Effector memory CD8-positive, alpha-beta T cell (primary cell): ENCODE measurements at regions not wholly inside any gene's neighbourhood (a gene's known extent, or its start where the extent isn't known, plus 50 kb on each side); places are given as distances from the start of the nearest gene placed in this dataset.

Experiments used
- ATAC-seq: fragments of 150-1000 bp; cut with Tn5 transposase; replicated peaks from 2 replicates; pipeline ENCODE4 v1.10.0; 2021; ENCODE audit warnings: mild to moderate bottlenecking, moderate library complexity
- DNase-seq, 3 experiments: peaks; one replicate each; pipeline ENCODE4 v3.0.0; 2021
- H3K27ac Mint-ChIP-seq, 2 donors: one replicate each; pipeline ENCODE4 v1.8.0; 2022; ENCODE audit warnings: mild to moderate bottlenecking in 2 of 2, mixed read lengths in 2 of 2, moderate library complexity in 2 of 2
- H3K27me3 Mint-ChIP-seq, 2 donors: one replicate each; pipeline ENCODE4 v1.8.0; 2022; ENCODE audit warnings: mixed read lengths in 2 of 2
- H3K36me3 Mint-ChIP-seq: one replicate; pipeline ENCODE4 v1.8.0; 2022; ENCODE audit warnings: mild to moderate bottlenecking, moderate library complexity, mixed read lengths; ENCODE audit not compliant: insufficient read depth
- H3K4me1 Mint-ChIP-seq, 2 donors: one replicate each; pipeline ENCODE4 v1.8.0; 2022; ENCODE audit warnings: low read depth in 2 of 2, mixed read lengths in 2 of 2
- H3K4me3 Mint-ChIP-seq, 2 donors: one replicate each; pipeline ENCODE4 v1.8.0; 2022; ENCODE audit warnings: mild to moderate bottlenecking in 2 of 2, mixed read lengths in 2 of 2, moderate library complexity in 2 of 2
- H3K9me3 Mint-ChIP-seq, 2 donors: one replicate each; pipeline ENCODE4 v1.8.0; 2022; ENCODE audit warnings: mixed read lengths in 2 of 2

- H3K4me1 Mint-ChIP-seq, result peaks cover 0 to 2% of the 10 kb centered on the region in 2 donors
- H3K4me3 Mint-ChIP-seq, result no peak overlapping the region
- H3K27me3 Mint-ChIP-seq, result peaks cover 6 to 8% of the 10 kb centered on the region in 2 donors
- DNase-seq, result no peak
- ATAC-seq, result no peak
- H3K9me3 Mint-ChIP-seq, result no peaks in the 10 kb centered on the region
- H3K27ac Mint-ChIP-seq, result no peak overlapping the region
- no peaks in the 10 kb centered on the region for H3K36me3 Mint-ChIP-seq
Observed at GRCh38 chr6:44046516-44047178, 80.6 kb downstream of the MRPL14 start.

GRCh38 chr6:44045672-44046015, 81.6 kb downstream of the MRPL14 start:
- Mint-ChIP-seq H3K36me3 (no peaks in the 10 kb centered on the region), H3K9me3 (no peaks in the 10 kb centered on the region), H3K4me1 (peaks cover 0 to 2% of the 10 kb centered on the region in 2 donors), H3K27me3 (peaks cover 6% of the 10 kb centered on the region in 2 donors), H3K27ac (no peak overlapping the region), H3K4me3 (no peak overlapping the region)
- ATAC-seq (no peak), DNase-seq (no peak)

- Mint-ChIP-seq H3K27ac (no peak overlapping the region), H3K4me3 (no peak overlapping the region), H3K27me3 (peaks cover 6% of the 10 kb centered on the region in 2 donors), H3K9me3 (no peaks in the 10 kb centered on the region), H3K4me1 (peaks cover 0 to 2% of the 10 kb centered on the region in 2 donors), H3K36me3 (no peaks in the 10 kb centered on the region)
- DNase-seq (no peak), ATAC-seq (no peak)
Observed at GRCh38 chr6:44044940-44045671, 82.1 kb downstream of the MRPL14 start.

- Mint-ChIP-seq H3K36me3 (no peaks in the 10 kb centered on the region), H3K27ac (no peak overlapping the region), H3K27me3 (peaks cover 6 to 9% of the 10 kb centered on the region in 2 donors), H3K4me1 (peaks cover 0 to 2% of the 10 kb centered on the region in 2 donors), H3K9me3 (no peaks in the 10 kb centered on the region), H3K4me3 (no peak overlapping the region)
- ATAC-seq (no peak), DNase-seq (no peak)
Observed at GRCh38 chr6:44044154-44044539, 83.1 kb downstream of the MRPL14 start.

- ATAC-seq (no peak), DNase-seq (no peak)
- peaks cover 6 to 14% of the 10 kb centered on the region in 2 donors for H3K27me3 Mint-ChIP-seq
- no peaks in the 10 kb centered on the region for H3K9me3 Mint-ChIP-seq
- H3K4me3 Mint-ChIP-seq, result no peak overlapping the region
- H3K36me3 Mint-ChIP-seq, result peaks cover 4% of the 10 kb centered on the region
- H3K4me1 Mint-ChIP-seq, result no peaks in the 10 kb centered on the region
- no peak overlapping the region for H3K27ac Mint-ChIP-seq
Observed at GRCh38 chr6:44043479-44044153, 83.6 kb downstream of the MRPL14 start.

GRCh38 chr6:44042989-44043478, 84.2 kb downstream of the MRPL14 start:
- no peak for ATAC-seq
- H3K4me1 Mint-ChIP-seq, result no peaks in the 10 kb centered on the region
- H3K36me3 Mint-ChIP-seq, result peaks cover 4% of the 10 kb centered on the region
- H3K9me3 Mint-ChIP-seq, result no peaks in the 10 kb centered on the region
- no peak overlapping the region for H3K27ac Mint-ChIP-seq
- no peak for DNase-seq
- H3K27me3 Mint-ChIP-seq, result peaks cover 6 to 20% of the 10 kb centered on the region in 2 donors
- H3K4me3 Mint-ChIP-seq, result no peak overlapping the region

GRCh38 chr6:44042261-44042988, 84.8 kb downstream of the MRPL14 start:
- ATAC-seq (no peak), DNase-seq (no peak)
- peaks cover 4% of the 10 kb centered on the region for H3K36me3 Mint-ChIP-seq
- H3K27ac Mint-ChIP-seq, result no peak overlapping the region
- no peak overlapping the region for H3K4me3 Mint-ChIP-seq
- no peaks in the 10 kb centered on the region for H3K9me3 Mint-ChIP-seq
- no peaks in the 10 kb centered on the region for H3K4me1 Mint-ChIP-seq
- peaks cover 4 to 25% of the 10 kb centered on the region in 2 donors for H3K27me3 Mint-ChIP-seq

GRCh38 chr6:44041461-44042260, 85.6 kb downstream of the MRPL14 start:
- H3K9me3 Mint-ChIP-seq, result no peaks in the 10 kb centered on the region

GRCh38 chr6:44040786-44041185, 86.5 kb downstream of the MRPL14 start:
- no peaks in the 10 kb centered on the region for H3K9me3 Mint-ChIP-seq
- H3K27ac Mint-ChIP-seq, result no peak overlapping the region
- peaks cover 4% of the 10 kb centered on the region for H3K36me3 Mint-ChIP-seq
- no peak for ATAC-seq
- no peak for DNase-seq
- H3K27me3 Mint-ChIP-seq, result peaks cover 10 to 27% of the 10 kb centered on the region in 2 donors
- no peak overlapping the region for H3K4me3 Mint-ChIP-seq
- H3K4me1 Mint-ChIP-seq, result no peaks in the 10 kb centered on the region

More at GRCh38 chr6:44041461-44042260, 85.6 kb downstream of the MRPL14 start:
- peaks cover 1 to 21% of the 10 kb centered on the region in 2 donors for H3K27me3 Mint-ChIP-seq
- no peaks in the 10 kb centered on the region for H3K4me1 Mint-ChIP-seq
- no peak overlapping the region for H3K27ac Mint-ChIP-seq
- no peak overlapping the region for H3K4me3 Mint-ChIP-seq
- H3K36me3 Mint-ChIP-seq, result peaks cover 4% of the 10 kb centered on the region
- ATAC-seq (no peak), DNase-seq (no peak)

- Mint-ChIP-seq H3K27ac (no peak overlapping the region), H3K36me3 (peaks cover 4% of the 10 kb centered on the region), H3K27me3 (peaks cover 13 to 34% of the 10 kb centered on the region in 2 donors), H3K4me1 (no peaks in the 10 kb centered on the region), H3K4me3 (no peak overlapping the region), H3K9me3 (no peaks in the 10 kb centered on the region)
- no peak for DNase-seq
- ATAC-seq, result no peak
Observed at GRCh38 chr6:44039839-44040350, 87.4 kb downstream of the MRPL14 start.

GRCh38 chr6:44039191-44039719, 88.0 kb downstream of the MRPL14 start:
- DNase-seq (no peak), ATAC-seq (no peak)
- Mint-ChIP-seq H3K27me3 (peaks cover 16 to 41% of the 10 kb centered on the region in 2 donors), H3K36me3 (peaks cover 4% of the 10 kb centered on the region), H3K4me3 (no peak overlapping the region), H3K9me3 (no peaks in the 10 kb centered on the region), H3K27ac (no peak overlapping the region), H3K4me1 (peaks cover 0 to 2% of the 10 kb centered on the region in 2 donors)

- H3K9me3 Mint-ChIP-seq, result no peaks in the 10 kb centered on the region
- H3K27ac Mint-ChIP-seq, result no peak overlapping the region
- H3K27me3 Mint-ChIP-seq, result peaks cover 16 to 41% of the 10 kb centered on the region in 2 donors
- DNase-seq (no peak), ATAC-seq (no peak)
- peaks cover 0 to 2% of the 10 kb centered on the region in 2 donors for H3K4me1 Mint-ChIP-seq
- H3K4me3 Mint-ChIP-seq, result no peak overlapping the region
- H3K36me3 Mint-ChIP-seq, result peaks cover 4% of the 10 kb centered on the region
Observed at GRCh38 chr6:44038543-44039065, 88.6 kb downstream of the MRPL14 start.
